WERI-Rb-1 (cell line): ENCODE measurements at regions not wholly inside any gene's neighbourhood (a gene's known extent, or its start where the extent isn't known, plus 50 kb on each side); places are given as distances from the start of the nearest gene placed in this dataset.
"Not testable (repeated sequence)": the region's sequence is repeated elsewhere in the genome, so short reads cannot be mapped to it uniquely, and the experiment has no call there.

Source experiments
- DNase-seq: peaks from one replicate; pipeline ENCODE4 v3.0.0-alpha.2; 2020
- H3K27ac ChIP-seq: fragments of 250-450 bp; sonication (Bioruptor Pico); 2 replicates; pipeline ENCODE4 v1.5.1; 2020; ENCODE audit warnings: mild to moderate bottlenecking, moderate library complexity
- H3K27me3 ChIP-seq: fragments of 250-450 bp; sonication (Bioruptor Pico); 2 replicates; pipeline ENCODE4 v1.5.1; 2021; ENCODE audit warnings: mild to moderate bottlenecking, low read depth, moderate library complexity; ENCODE audit not compliant: insufficient read depth, severe bottlenecking
- H3K36me3 ChIP-seq: fragments of 250-450 bp; sonication (Bioruptor Pico); 2 replicates; pipeline ENCODE4 v1.5.1; 2020; ENCODE audit warnings: mild to moderate bottlenecking, moderate library complexity
- H3K4me3 ChIP-seq: 2 replicates; pipeline ENCODE4 v1.5.1; 2011; ENCODE audit warnings: low read depth, mild to moderate bottlenecking, control low read depth, low read length
- H3K9me3 ChIP-seq: fragments of 250-450 bp; sonication (Bioruptor Pico); 2 replicates; pipeline ENCODE4 v1.5.1; 2021; ENCODE audit warnings: mild to moderate bottlenecking, moderate library complexity; ENCODE audit not compliant: severe bottlenecking
- TF ChIP-seq, protein P1 (sequence below): IDR thresholded peaks from 2 replicates; pipeline ENCODE4 v1.5.1; 2011; ENCODE audit warnings: low read depth, mild to moderate bottlenecking, control low read depth, inconsistent platforms, low read length

DNA sequence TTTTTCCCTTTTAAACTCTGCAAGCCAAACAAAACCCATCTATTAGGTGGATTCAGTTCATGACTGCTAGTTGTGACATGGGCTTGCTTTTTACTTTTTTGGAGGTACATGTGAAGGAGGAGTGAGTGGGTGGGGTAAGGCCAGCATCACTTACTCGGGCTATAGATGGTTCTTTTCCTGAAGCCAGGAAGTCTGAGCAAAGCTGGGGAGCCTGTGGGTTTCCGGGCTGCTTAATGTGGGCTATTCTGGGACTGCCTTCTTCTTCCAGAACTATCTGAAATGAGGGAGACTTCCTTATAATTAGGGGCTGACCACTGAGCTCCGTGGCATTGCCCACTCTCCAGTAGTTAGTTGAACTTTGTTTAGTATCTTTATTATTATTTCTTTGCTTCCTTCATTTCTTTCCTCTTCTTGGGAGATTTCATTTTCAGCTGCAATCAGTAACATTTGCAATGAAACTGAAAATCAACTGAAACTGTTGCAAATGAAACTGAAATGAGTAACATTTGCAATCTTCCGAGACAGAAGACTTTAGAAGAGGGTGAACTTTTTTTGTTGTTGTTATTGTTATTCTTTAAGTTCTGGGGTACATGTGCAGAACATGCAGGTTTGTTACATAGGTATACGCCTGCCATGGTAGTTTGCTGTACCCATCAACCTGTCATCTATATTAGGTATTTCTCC lies 204.9 kb downstream of the LRRC70 start:
- Histone ChIP-seq H3K4me3 (no peak overlapping the region), H3K36me3 (no peaks in the 10 kb centered on the region), H3K27me3 (no peaks in the 10 kb centered on the region), H3K27ac (no peak overlapping the region), H3K9me3 (no peaks in the 10 kb centered on the region)
- no peak for DNase-seq
- TF ChIP-seq, protein P1, sequence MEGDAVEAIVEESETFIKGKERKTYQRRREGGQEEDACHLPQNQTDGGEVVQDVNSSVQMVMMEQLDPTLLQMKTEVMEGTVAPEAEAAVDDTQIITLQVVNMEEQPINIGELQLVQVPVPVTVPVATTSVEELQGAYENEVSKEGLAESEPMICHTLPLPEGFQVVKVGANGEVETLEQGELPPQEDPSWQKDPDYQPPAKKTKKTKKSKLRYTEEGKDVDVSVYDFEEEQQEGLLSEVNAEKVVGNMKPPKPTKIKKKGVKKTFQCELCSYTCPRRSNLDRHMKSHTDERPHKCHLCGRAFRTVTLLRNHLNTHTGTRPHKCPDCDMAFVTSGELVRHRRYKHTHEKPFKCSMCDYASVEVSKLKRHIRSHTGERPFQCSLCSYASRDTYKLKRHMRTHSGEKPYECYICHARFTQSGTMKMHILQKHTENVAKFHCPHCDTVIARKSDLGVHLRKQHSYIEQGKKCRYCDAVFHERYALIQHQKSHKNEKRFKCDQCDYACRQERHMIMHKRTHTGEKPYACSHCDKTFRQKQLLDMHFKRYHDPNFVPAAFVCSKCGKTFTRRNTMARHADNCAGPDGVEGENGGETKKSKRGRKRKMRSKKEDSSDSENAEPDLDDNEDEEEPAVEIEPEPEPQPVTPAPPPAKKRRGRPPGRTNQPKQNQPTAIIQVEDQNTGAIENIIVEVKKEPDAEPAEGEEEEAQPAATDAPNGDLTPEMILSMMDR = no peak

DNA sequence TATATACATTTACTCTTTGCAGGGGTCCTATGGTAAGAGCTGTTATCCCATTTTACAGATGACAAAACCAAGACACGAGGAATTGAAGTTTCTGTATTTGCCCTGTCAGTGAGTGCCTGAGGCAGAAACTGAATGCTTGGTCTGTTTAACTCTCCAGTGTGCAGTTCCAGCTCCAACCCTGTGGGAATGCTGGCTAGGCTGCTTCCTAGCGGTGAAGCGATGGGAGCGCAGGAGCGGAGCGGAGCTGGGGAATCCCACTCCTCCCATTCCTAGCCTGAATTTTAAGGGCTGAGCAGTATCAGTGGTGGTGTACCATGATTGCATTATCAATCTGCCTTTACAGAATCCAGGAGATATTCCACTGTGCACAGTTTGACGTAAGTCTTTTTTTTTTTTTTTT lies 202.3 kb downstream of the LRRC70 start:
- no peak overlapping the region for H3K27ac ChIP-seq
- no peaks in the 10 kb centered on the region for H3K27me3 ChIP-seq
- DNase-seq = no peak
- H3K9me3 ChIP-seq = no peaks in the 10 kb centered on the region
- TF ChIP-seq, protein P1 = no peak
- no peak overlapping the region for H3K4me3 ChIP-seq
- no peaks in the 10 kb centered on the region for H3K36me3 ChIP-seq

DNA sequence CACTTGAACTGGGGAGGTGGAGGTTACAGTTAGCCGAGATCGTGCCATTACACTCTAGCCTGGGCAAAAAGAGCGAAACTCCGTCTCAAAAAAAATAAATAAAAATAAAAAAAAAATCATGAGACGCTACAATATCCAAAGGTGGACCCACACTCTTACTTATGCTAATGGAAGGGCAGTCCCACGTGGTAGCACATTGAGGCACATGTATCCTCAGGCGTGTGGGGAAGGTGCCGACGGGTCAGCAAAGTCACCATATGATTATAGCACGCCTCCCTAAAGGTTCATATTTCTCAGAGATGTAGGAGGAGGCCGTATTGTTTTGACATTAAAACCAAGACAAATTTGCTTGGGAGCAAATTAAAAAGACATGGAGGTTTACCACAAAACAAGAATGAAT lies 201.6 kb downstream of the LRRC70 start:
- H3K27ac ChIP-seq = no peak overlapping the region
- no peak for DNase-seq
- TF ChIP-seq, protein P1 = no peak
- no peaks in the 10 kb centered on the region for H3K9me3 ChIP-seq
- no peaks in the 10 kb centered on the region for H3K27me3 ChIP-seq
- no peaks in the 10 kb centered on the region for H3K36me3 ChIP-seq
- H3K4me3 ChIP-seq = no peak overlapping the region

DNA sequence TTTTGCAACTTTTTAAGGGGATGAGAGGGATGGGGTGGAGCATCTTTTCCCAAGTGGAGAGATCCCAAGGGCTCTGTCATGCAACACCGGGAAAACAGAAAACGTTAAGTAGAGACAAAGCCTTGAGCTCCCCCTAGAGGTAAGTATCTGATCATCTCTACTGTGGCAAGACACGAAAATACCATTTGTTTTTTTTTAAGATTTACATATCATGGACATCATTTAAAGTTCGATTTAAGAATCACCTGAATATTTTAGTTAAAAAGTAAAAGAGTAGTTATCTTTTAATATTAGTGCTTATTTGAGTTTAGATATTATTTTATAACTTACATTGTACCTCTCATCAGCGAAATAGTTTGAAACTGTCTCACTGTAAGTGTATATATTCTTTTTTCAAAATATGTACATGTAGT lies 200.4 kb downstream of the LRRC70 start:
- Histone ChIP-seq H3K4me3 (no peak overlapping the region), H3K9me3 (no peaks in the 10 kb centered on the region), H3K27me3 (no peaks in the 10 kb centered on the region), H3K27ac (no peak overlapping the region), H3K36me3 (no peaks in the 10 kb centered on the region)
- TF ChIP-seq, protein P1 = peak; percentile 53
- DNase-seq = peak; percentile 15

DNA sequence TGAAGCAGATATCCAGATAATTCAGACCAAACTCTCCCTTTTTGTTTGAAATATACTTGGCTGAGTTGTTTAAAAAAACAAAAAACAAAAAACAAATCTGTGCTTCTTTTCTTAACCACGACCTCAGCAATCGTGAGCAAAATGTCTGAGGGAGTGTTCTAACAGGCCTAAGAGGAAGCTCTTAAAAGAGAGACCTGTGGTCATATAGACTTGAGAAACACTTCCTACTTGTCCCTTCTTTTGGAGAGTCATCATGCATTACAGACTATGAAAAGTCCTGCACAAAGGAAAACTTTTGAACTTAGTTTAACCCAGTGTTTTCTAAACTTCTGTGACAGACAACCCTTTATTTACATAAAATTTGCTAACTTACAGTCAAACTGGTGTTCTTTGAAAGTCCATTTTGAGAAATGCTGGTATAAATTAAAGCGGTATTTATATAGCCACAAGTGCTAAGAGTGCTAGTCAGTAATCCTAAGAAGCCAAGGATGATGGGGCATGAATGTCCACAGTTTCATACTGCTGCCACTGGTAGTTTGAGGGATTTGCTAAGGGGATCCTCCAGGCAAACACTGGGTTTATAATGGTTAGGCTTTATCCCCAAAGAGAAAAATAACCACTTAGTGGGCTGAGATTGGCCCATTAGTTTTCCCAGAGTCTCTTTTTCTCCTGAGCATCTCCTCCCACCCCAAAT lies 199.8 kb downstream of the LRRC70 start:
- Histone ChIP-seq H3K4me3 (no peak overlapping the region), H3K27me3 (no peaks in the 10 kb centered on the region), H3K27ac (no peak overlapping the region), H3K36me3 (no peaks in the 10 kb centered on the region), H3K9me3 (no peaks in the 10 kb centered on the region)
- DNase-seq = no peak
- TF ChIP-seq, protein P1 = no peak

DNA sequence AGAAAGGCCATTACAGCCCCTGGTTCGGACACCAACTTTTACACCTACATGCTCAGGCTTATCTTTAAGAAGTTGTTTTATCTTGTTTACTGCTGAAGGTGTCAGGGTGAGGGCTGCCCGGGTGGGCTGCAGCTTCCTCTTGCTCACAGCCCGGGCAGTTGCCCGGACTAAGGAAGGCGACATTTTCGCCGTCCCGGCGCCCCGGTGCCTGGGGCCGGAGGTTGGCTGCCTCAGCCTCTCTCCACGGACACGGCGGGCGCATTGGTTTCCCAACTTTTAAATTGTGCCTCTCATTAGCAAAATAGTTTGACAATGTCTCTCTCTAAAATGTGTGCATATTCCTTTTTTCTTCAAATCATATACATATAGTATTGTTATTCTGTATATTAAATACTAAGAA lies 198.5 kb downstream of the LRRC70 start:
- H3K27ac ChIP-seq, DNase-seq, H3K27me3 ChIP-seq, H3K4me3 ChIP-seq, H3K9me3 ChIP-seq, H3K36me3 ChIP-seq: not testable (repeated sequence)

DNA sequence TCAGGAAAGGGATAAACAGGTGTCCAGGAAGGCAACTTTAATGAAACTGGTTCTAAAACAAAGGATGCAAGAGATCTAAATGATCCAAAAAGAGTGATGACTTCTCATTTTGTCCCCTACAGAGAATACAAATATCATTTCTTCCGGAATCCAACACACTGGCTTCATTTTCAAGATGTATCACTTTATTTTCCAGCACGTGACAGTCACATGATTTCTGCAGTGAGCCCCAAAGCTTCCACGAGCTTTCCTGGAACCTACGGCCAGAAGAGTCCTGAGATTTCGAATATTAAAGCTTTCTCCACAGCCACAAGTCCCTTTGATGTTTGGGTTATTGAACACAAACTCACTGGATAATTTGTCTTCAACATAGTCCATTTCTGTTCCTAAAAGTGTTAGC lies 198.0 kb downstream of the LRRC70 start:
- H3K9me3 ChIP-seq, H3K4me3 ChIP-seq, H3K27ac ChIP-seq, H3K36me3 ChIP-seq, DNase-seq, H3K27me3 ChIP-seq: not testable (repeated sequence)
